H1 (cell line): ENCODE measurements at regions not wholly inside any gene's neighbourhood (a gene's known extent, or its start where the extent isn't known, plus 50 kb on each side); places are given as distances from the start of the nearest gene placed in this dataset.

Experiments
- RNF2 ChIP-seq: fragments of 200-900, 300-1000 bp; sonication (generic); IDR thresholded peaks from 2 replicates; pipeline ENCODE4 v1.7.1; 2016; ENCODE audit warnings: borderline replicate concordance, low read depth, mild to moderate bottlenecking, antibody characterized with exemption, low read length; ENCODE audit not compliant: poor library complexity, severe bottlenecking; ENCODE audit errors: missing control alignments
- TF ChIP-seq, protein P1 (sequence below), 3 experiments: IDR thresholded peaks; 1 replicate in 2 of 3; 2 replicates in 1 of 3; pipeline versions ENCODE4 v1.5.1 to v1.6.1; 2011; ENCODE audit warnings: low read length in 3 of 3, mild to moderate bottlenecking in 3 of 3, inconsistent platforms in 2 of 3, low read depth in 1 of 3, moderate library complexity in 1 of 3; ENCODE audit not compliant: insufficient read depth in 1 of 3; ENCODE audit errors: control extremely low read depth in 1 of 3
- TF ChIP-seq, protein P2 (sequence below): IDR thresholded peaks from 2 replicates; pipeline ENCODE4 v1.6.1; 2011; ENCODE audit warnings: low read length, improper control_type of control experiment

DNA sequence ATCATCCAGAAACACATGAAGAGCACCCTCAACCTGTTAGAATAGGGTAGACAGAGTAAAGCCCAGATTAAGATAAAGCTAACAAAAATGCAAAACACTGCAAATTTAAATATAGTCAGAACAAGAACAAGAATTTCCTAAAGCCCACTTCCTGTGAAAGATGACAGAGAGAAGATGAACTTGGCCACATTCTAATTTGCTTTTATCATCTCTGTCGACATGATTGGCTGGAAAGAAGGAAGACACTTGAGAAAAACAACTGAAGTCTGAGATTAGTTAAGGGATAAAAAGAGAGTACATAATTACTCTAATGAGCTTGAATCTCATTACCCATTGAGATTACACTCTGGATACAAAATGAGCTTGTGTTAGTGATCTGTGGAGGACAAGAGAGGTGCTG is 537.6 kb downstream of the KLF5 start (continued):
- TF ChIP-seq, protein P1, sequence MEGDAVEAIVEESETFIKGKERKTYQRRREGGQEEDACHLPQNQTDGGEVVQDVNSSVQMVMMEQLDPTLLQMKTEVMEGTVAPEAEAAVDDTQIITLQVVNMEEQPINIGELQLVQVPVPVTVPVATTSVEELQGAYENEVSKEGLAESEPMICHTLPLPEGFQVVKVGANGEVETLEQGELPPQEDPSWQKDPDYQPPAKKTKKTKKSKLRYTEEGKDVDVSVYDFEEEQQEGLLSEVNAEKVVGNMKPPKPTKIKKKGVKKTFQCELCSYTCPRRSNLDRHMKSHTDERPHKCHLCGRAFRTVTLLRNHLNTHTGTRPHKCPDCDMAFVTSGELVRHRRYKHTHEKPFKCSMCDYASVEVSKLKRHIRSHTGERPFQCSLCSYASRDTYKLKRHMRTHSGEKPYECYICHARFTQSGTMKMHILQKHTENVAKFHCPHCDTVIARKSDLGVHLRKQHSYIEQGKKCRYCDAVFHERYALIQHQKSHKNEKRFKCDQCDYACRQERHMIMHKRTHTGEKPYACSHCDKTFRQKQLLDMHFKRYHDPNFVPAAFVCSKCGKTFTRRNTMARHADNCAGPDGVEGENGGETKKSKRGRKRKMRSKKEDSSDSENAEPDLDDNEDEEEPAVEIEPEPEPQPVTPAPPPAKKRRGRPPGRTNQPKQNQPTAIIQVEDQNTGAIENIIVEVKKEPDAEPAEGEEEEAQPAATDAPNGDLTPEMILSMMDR (IDR thresholded peaks at IDR 0.05; ENCODE audit: control extremely low read depth in 1 of 3, insufficient read depth in 1 of 3, low read depth in 1 of 3, low read length in 3 of 3): no peak
- TF ChIP-seq RNF2: no peak
- TF ChIP-seq, protein P2, sequence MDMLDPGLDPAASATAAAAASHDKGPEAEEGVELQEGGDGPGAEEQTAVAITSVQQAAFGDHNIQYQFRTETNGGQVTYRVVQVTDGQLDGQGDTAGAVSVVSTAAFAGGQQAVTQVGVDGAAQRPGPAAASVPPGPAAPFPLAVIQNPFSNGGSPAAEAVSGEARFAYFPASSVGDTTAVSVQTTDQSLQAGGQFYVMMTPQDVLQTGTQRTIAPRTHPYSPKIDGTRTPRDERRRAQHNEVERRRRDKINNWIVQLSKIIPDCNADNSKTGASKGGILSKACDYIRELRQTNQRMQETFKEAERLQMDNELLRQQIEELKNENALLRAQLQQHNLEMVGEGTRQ: no peak
